ENCODE measurements at regions not wholly inside any gene's neighbourhood (a gene's known extent, or its start where the extent isn't known, plus 50 kb on each side); places are given as distances from the start of the nearest gene placed in this dataset.
"Not testable (repeated sequence)": the region's sequence is repeated elsewhere in the genome, so short reads cannot be mapped to it uniquely, and the experiment has no call there.

GRCh38 chr5:121638126-121638525 is 213.6 kb upstream of the FTMT start:
- Histone ChIP-seq H3K9me3 (ENCODE audit: insufficient read depth, low read depth, low read length) (no peaks in the 10 kb centered on the region), H3K36me3 (ENCODE audit: insufficient read depth, low read depth, low read length) (no peaks in the 10 kb centered on the region), H3K4me3 (ENCODE audit: low read length) (no peak overlapping the region), H3K4me1 (ENCODE audit: insufficient read depth, low read length) (no peaks in the 10 kb centered on the region), H3K27me3 (ENCODE audit: insufficient read depth, low read length) (no peaks in the 10 kb centered on the region), H3K27ac (ENCODE audit: low read length) (no peak overlapping the region), H3K9ac (ENCODE audit: low read depth, low read length) (no peak overlapping the region)

GRCh38 chr5:121640298-121640697 is 211.4 kb upstream of the FTMT start:
- Histone ChIP-seq H3K9ac (ENCODE audit: low read depth, low read length) (no peak overlapping the region), H3K4me1 (ENCODE audit: insufficient read depth, low read length) (no peaks in the 10 kb centered on the region), H3K36me3 (ENCODE audit: insufficient read depth, low read depth, low read length) (no peaks in the 10 kb centered on the region), H3K4me3 (ENCODE audit: low read length) (no peak overlapping the region), H3K27me3 (ENCODE audit: insufficient read depth, low read length) (no peaks in the 10 kb centered on the region), H3K9me3 (ENCODE audit: insufficient read depth, low read depth, low read length) (no peaks in the 10 kb centered on the region), H3K27ac (ENCODE audit: low read length) (no peak overlapping the region)

GRCh38 chr5:121658221-121658620 is 193.5 kb upstream of the FTMT start:
- Histone ChIP-seq H3K36me3 (ENCODE audit: insufficient read depth, low read depth, low read length) (no peaks in the 10 kb centered on the region), H3K4me1 (ENCODE audit: insufficient read depth, low read length) (no peaks in the 10 kb centered on the region), H3K4me3 (ENCODE audit: low read length) (no peak overlapping the region), H3K9me3 (ENCODE audit: insufficient read depth, low read depth, low read length) (no peaks in the 10 kb centered on the region; the same call in 1 of the 2 replicates), H3K27ac (ENCODE audit: low read length) (no peak overlapping the region), H3K9ac (ENCODE audit: low read depth, low read length) (no peak overlapping the region), H3K27me3 (ENCODE audit: insufficient read depth, low read length) (no peaks in the 10 kb centered on the region)

- Histone ChIP-seq H3K4me3 (ENCODE audit: low read length) (no peak overlapping the region), H3K9me3 (ENCODE audit: insufficient read depth, low read depth, low read length) (no peaks in the 10 kb centered on the region; the same call in 1 of the 2 replicates), H3K27ac (ENCODE audit: low read length) (no peak overlapping the region), H3K27me3 (ENCODE audit: insufficient read depth, low read length) (no peaks in the 10 kb centered on the region), H3K9ac (ENCODE audit: low read depth, low read length) (no peak overlapping the region), H3K36me3 (ENCODE audit: insufficient read depth, low read depth, low read length) (no peaks in the 10 kb centered on the region), H3K4me1 (ENCODE audit: insufficient read depth, low read length) (no peaks in the 10 kb centered on the region)
Observed at GRCh38 chr5:121660142-121660541, 191.5 kb upstream of the FTMT start.

GRCh38 chr5:121665542-121665941 is 186.1 kb upstream of the FTMT start:
- not testable (repeated sequence) for H3K36me3 ChIP-seq (ENCODE audit: insufficient read depth, low read depth, low read length); H3K9me3 ChIP-seq (ENCODE audit: insufficient read depth, low read depth, low read length); H3K4me1 ChIP-seq (ENCODE audit: insufficient read depth, low read length); H3K27me3 ChIP-seq (ENCODE audit: insufficient read depth, low read length); H3K4me3 ChIP-seq (ENCODE audit: low read length); H3K27ac ChIP-seq (ENCODE audit: low read length); H3K9ac ChIP-seq (ENCODE audit: low read depth, low read length)

GRCh38 chr5:121667292-121667691 is 184.4 kb upstream of the FTMT start:
- no peaks in the 10 kb centered on the region for H3K4me1 ChIP-seq (ENCODE audit: insufficient read depth, low read length)
- no peak overlapping the region for H3K9ac ChIP-seq (ENCODE audit: low read depth, low read length)
- no peaks in the 10 kb centered on the region for H3K9me3 ChIP-seq (ENCODE audit: insufficient read depth, low read depth, low read length)
- no peak overlapping the region for H3K4me3 ChIP-seq (ENCODE audit: low read length)
- no peaks in the 10 kb centered on the region for H3K27me3 ChIP-seq (ENCODE audit: insufficient read depth, low read length)
- H3K36me3 ChIP-seq (ENCODE audit: insufficient read depth, low read depth, low read length) = no peaks in the 10 kb centered on the region
- no peak overlapping the region for H3K27ac ChIP-seq (ENCODE audit: low read length)

- Histone ChIP-seq H3K4me1 (ENCODE audit: insufficient read depth, low read length) (no peaks in the 10 kb centered on the region), H3K36me3 (ENCODE audit: insufficient read depth, low read depth, low read length) (no peaks in the 10 kb centered on the region), H3K9ac (ENCODE audit: low read depth, low read length) (no peak overlapping the region), H3K9me3 (ENCODE audit: insufficient read depth, low read depth, low read length) (no peaks in the 10 kb centered on the region), H3K27ac (ENCODE audit: low read length) (no peak overlapping the region), H3K4me3 (ENCODE audit: low read length) (no peak overlapping the region), H3K27me3 (ENCODE audit: insufficient read depth, low read length) (no peaks in the 10 kb centered on the region)
Observed at GRCh38 chr5:121668635-121669034, 183.0 kb upstream of the FTMT start.

- no peak overlapping the region for H3K27ac ChIP-seq (ENCODE audit: low read length)
- H3K9me3 ChIP-seq (ENCODE audit: insufficient read depth, low read depth, low read length) = no peaks in the 10 kb centered on the region
- H3K9ac ChIP-seq (ENCODE audit: low read depth, low read length) = no peak overlapping the region
- no peaks in the 10 kb centered on the region for H3K36me3 ChIP-seq (ENCODE audit: insufficient read depth, low read depth, low read length)
- no peaks in the 10 kb centered on the region for H3K4me1 ChIP-seq (ENCODE audit: insufficient read depth, low read length)
- H3K27me3 ChIP-seq (ENCODE audit: insufficient read depth, low read length) = no peaks in the 10 kb centered on the region
- H3K4me3 ChIP-seq (ENCODE audit: low read length) = no peak overlapping the region
Observed at GRCh38 chr5:121671624-121672023, 180.1 kb upstream of the FTMT start.

- Histone ChIP-seq H3K4me3 (ENCODE audit: low read length) (no peak overlapping the region), H3K9ac (ENCODE audit: low read depth, low read length) (no peak overlapping the region), H3K9me3 (ENCODE audit: insufficient read depth, low read depth, low read length) (no peaks in the 10 kb centered on the region), H3K36me3 (ENCODE audit: insufficient read depth, low read depth, low read length) (no peaks in the 10 kb centered on the region), H3K27ac (ENCODE audit: low read length) (no peak overlapping the region), H3K27me3 (ENCODE audit: insufficient read depth, low read length) (no peaks in the 10 kb centered on the region), H3K4me1 (ENCODE audit: insufficient read depth, low read length) (no peaks in the 10 kb centered on the region)
Observed at GRCh38 chr5:121675924-121676323, 175.8 kb upstream of the FTMT start.

- Histone ChIP-seq H3K27ac (ENCODE audit: low read length) (no peak overlapping the region), H3K9me3 (ENCODE audit: insufficient read depth, low read depth, low read length) (peaks cover 10% of the 10 kb centered on the region; the same call in 1 of the 2 replicates), H3K4me3 (ENCODE audit: low read length) (no peak overlapping the region), H3K36me3 (ENCODE audit: insufficient read depth, low read depth, low read length) (no peaks in the 10 kb centered on the region), H3K9ac (ENCODE audit: low read depth, low read length) (no peak overlapping the region), H3K4me1 (ENCODE audit: insufficient read depth, low read length) (peaks cover 2% of the 10 kb centered on the region; the same call in 1 of the 2 replicates), H3K27me3 (ENCODE audit: insufficient read depth, low read length) (no peaks in the 10 kb centered on the region)
Observed at GRCh38 chr5:121681229-121681855, 170.3 kb upstream of the FTMT start.

- no peak overlapping the region for H3K27ac ChIP-seq (ENCODE audit: low read length)
- no peak overlapping the region for H3K9ac ChIP-seq (ENCODE audit: low read depth, low read length)
Observed at GRCh38 chr5:121688126-121688525, 163.6 kb upstream of the FTMT start.

GRCh38 chr5:121688781-121689180 is 162.9 kb upstream of the FTMT start:
- no peak overlapping the region for H3K4me3 ChIP-seq (ENCODE audit: low read length)
- no peaks in the 10 kb centered on the region for H3K9me3 ChIP-seq (ENCODE audit: insufficient read depth, low read depth, low read length)
- H3K4me1 ChIP-seq (ENCODE audit: insufficient read depth, low read length) = peaks cover 5% of the 10 kb centered on the region; the same call in 1 of the 2 replicates
- no peaks in the 10 kb centered on the region for H3K27me3 ChIP-seq (ENCODE audit: insufficient read depth, low read length)
- H3K9ac ChIP-seq (ENCODE audit: low read depth, low read length) = no peak overlapping the region
- no peak overlapping the region for H3K27ac ChIP-seq (ENCODE audit: low read length)
- no peaks in the 10 kb centered on the region for H3K36me3 ChIP-seq (ENCODE audit: insufficient read depth, low read depth, low read length)

More at GRCh38 chr5:121688126-121688525, 163.6 kb upstream of the FTMT start:
- no peaks in the 10 kb centered on the region for H3K27me3 ChIP-seq (ENCODE audit: insufficient read depth, low read length)
- H3K4me3 ChIP-seq (ENCODE audit: low read length) = no peak overlapping the region
- H3K36me3 ChIP-seq (ENCODE audit: insufficient read depth, low read depth, low read length) = no peaks in the 10 kb centered on the region
- no peaks in the 10 kb centered on the region for H3K9me3 ChIP-seq (ENCODE audit: insufficient read depth, low read depth, low read length)
- H3K4me1 ChIP-seq (ENCODE audit: insufficient read depth, low read length) = peaks cover 5% of the 10 kb centered on the region; the same call in 1 of the 2 replicates
